BJ (cell line): ENCODE measurements at regions not wholly inside any gene's neighbourhood (a gene's known extent, or its start where the extent isn't known, plus 50 kb on each side); places are given as distances from the start of the nearest gene placed in this dataset.

Experiments used
- CTCF ChIA-PET: fragments of 350-600 bp; formaldehyde crosslinking; extraction: SDS; loops from one replicate; lab custom pipeline; 2021; ENCODE audit warnings: antibody characterized with exemption, inconsistent platforms; lab: Yijun Ruan, JAX
- POLR2A ChIA-PET: fragments of 300-600 bp; sonication (Branson Sonifier 250); formaldehyde crosslinking; extraction: SDS; loops from one replicate; lab custom pipeline; 2021; ENCODE audit warnings: antibody characterized with exemption; lab: Charles Lee
- DNase-seq: peaks from one replicate; pipeline ENCODE4 v3.0.0-alpha.2; 2011; ENCODE audit warnings: low read depth
- H3K27me3 ChIP-seq: 2 replicates; pipeline ENCODE4 v1.6.0; 2011; ENCODE audit warnings: low read length; ENCODE audit not compliant: control insufficient read depth, insufficient read depth
- H3K36me3 ChIP-seq: 2 replicates; pipeline ENCODE4 v1.5.1; 2011; ENCODE audit warnings: low read length; ENCODE audit not compliant: control insufficient read depth, insufficient read depth
- H3K4me3 ChIP-seq: 2 replicates; pipeline ENCODE4 v1.5.1; 2011; ENCODE audit warnings: low read depth, mild to moderate bottlenecking, control low read depth, low read length
- CTCF ChIP-seq: IDR thresholded peaks from 2 replicates; pipeline ENCODE4 v1.5.1; 2011; ENCODE audit warnings: low read depth, mild to moderate bottlenecking, control low read depth, inconsistent platforms, low read length, moderate library complexity; ENCODE audit not compliant: insufficient read depth

- Histone ChIP-seq H3K27me3 (no peaks in the 10 kb centered on the region), H3K36me3 (no peaks in the 10 kb centered on the region), H3K4me3 (no peak overlapping the region)
- CTCF ChIA-PET, result no interaction called here
- no peak for TF ChIP-seq CTCF
- DNase-seq, result no peak
- POLR2A ChIA-PET, result no interaction called here
Measured at GRCh38 chr2:13581471-13581870, 864.7 kb downstream of the TRIB2 start.

- DNase-seq, result no peak
- POLR2A ChIA-PET, result no interaction called here
Measured at GRCh38 chr2:13583609-13584008, 866.9 kb downstream of the TRIB2 start.

GRCh38 chr2:13584020-13584419, 867.3 kb downstream of the TRIB2 start:
- TF ChIP-seq CTCF, result no peak
- POLR2A ChIA-PET, result no interaction called here
- CTCF ChIA-PET, result interaction anchor here (0.7 kb wide), 1 partner anchor 38 kb away, joined by 3 read pairs; no protein-coding TSS in a partner anchor
- no peak overlapping the region for H3K4me3 ChIP-seq
- H3K36me3 ChIP-seq, result no peaks in the 10 kb centered on the region
- H3K27me3 ChIP-seq, result no peaks in the 10 kb centered on the region
- no peak for DNase-seq

More at GRCh38 chr2:13583609-13584008, 866.9 kb downstream of the TRIB2 start:
- CTCF ChIA-PET, result interaction anchor here (0.7 kb wide), 1 partner anchor 38 kb away, joined by 3 read pairs; no protein-coding TSS in a partner anchor
- Histone ChIP-seq H3K4me3 (no peak overlapping the region), H3K27me3 (no peaks in the 10 kb centered on the region), H3K36me3 (no peaks in the 10 kb centered on the region)
- no peak for TF ChIP-seq CTCF

GRCh38 chr2:13585732-13586131, 869.0 kb downstream of the TRIB2 start:
- no peak overlapping the region for H3K4me3 ChIP-seq
- CTCF ChIA-PET, result no interaction called here
- DNase-seq, result no peak
- no peaks in the 10 kb centered on the region for H3K36me3 ChIP-seq
- H3K27me3 ChIP-seq, result no peaks in the 10 kb centered on the region
- no peak for TF ChIP-seq CTCF
- POLR2A ChIA-PET, result no interaction called here

GRCh38 chr2:13596233-13596632, 879.5 kb downstream of the TRIB2 start:
- Histone ChIP-seq H3K27me3 (no peaks in the 10 kb centered on the region), H3K36me3 (no peaks in the 10 kb centered on the region), H3K4me3 (no peak overlapping the region)
- CTCF ChIA-PET, result no interaction called here
- no peak for TF ChIP-seq CTCF
- POLR2A ChIA-PET, result no interaction called here
- DNase-seq, result no peak
